WTC11 (cell line): ENCODE measurements at regions not wholly inside any gene's neighbourhood (a gene's known extent, or its start where the extent isn't known, plus 50 kb on each side); places are given as distances from the start of the nearest gene placed in this dataset.

Experiments used
- ATAC-seq: fragments of 200-7000 bp; cut with Tn5 transposase; 2 replicates; pipeline ENCODE4 v1.10.0; 2021; ENCODE audit warnings: mild to moderate bottlenecking, moderate library complexity
- CTCF ChIA-PET: fragments of 300-600 bp; sonication (Branson Sonifier 250); formaldehyde crosslinking; loops from one replicate; lab custom pipeline; 2021; ENCODE audit warnings: antibody characterized with exemption; lab: Charles Lee
- POLR2A ChIA-PET: fragments of 350-600 bp; sonication (Branson Sonifier 250); formaldehyde crosslinking; loops from one replicate; lab custom pipeline; 2021; ENCODE audit warnings: antibody characterized with exemption; lab: Charles Lee
- DNase-seq: peaks from one replicate; pipeline ENCODE4 v3.0.0; 2021; ENCODE audit warnings: low spot score
- H3K27ac Mint-ChIP-seq: 2 replicates; pipeline ENCODE4 v1.8.0; 2021; ENCODE audit warnings: mixed read lengths
- H3K27me3 Mint-ChIP-seq: 2 replicates; pipeline ENCODE4 v1.8.0; 2021; ENCODE audit warnings: low read depth, mild to moderate bottlenecking, moderate library complexity, mixed read lengths
- H3K36me3 Mint-ChIP-seq: 2 replicates; pipeline ENCODE4 v1.8.0; 2021; ENCODE audit warnings: mixed read lengths
- H3K4me1 Mint-ChIP-seq: 2 replicates; pipeline ENCODE4 v1.8.0; 2022; ENCODE audit warnings: mixed read lengths
- H3K4me3 Mint-ChIP-seq: 2 replicates; pipeline ENCODE4 v1.8.0; 2021; ENCODE audit warnings: mild to moderate bottlenecking, moderate library complexity, mixed read lengths
- H3K9me3 Mint-ChIP-seq: 2 replicates; pipeline ENCODE4 v1.8.0; 2021; ENCODE audit warnings: mixed read lengths
- ARID4B ChIP-seq: sonication (generic); formaldehyde crosslinking; IDR thresholded peaks from 2 replicates; pipeline ENCODE4 v1.8.0; 2023; ENCODE audit warnings: missing genetic modification reagents, mild to moderate bottlenecking, borderline replicate concordance
- CBFB ChIP-seq: sonication (generic); formaldehyde crosslinking; IDR thresholded peaks from 2 replicates; pipeline ENCODE4 v1.8.1; 2022; ENCODE audit warnings: mild to moderate bottlenecking, low read depth, missing genetic modification reagents
- ERG ChIP-seq: fragments of 250-450 bp; sonication (Bioruptor Pico); IDR thresholded peaks from 2 replicates; pipeline ENCODE4 v1.8.0; 2021; ENCODE audit warnings: mild to moderate bottlenecking
- GTF2I ChIP-seq: fragments of 250-450 bp; sonication (Bioruptor Pico); conservative IDR thresholded peaks from 2 replicates; pipeline ENCODE4 v1.4.0; 2021; ENCODE audit warnings: mild to moderate bottlenecking
- IRF1 ChIP-seq: sonication (generic); formaldehyde crosslinking; IDR thresholded peaks from 2 replicates; pipeline ENCODE4 v1.8.0; 2023; ENCODE audit warnings: missing genetic modification reagents
- NFATC4 ChIP-seq: fragments of 250-450 bp; sonication (Bioruptor Pico); IDR thresholded peaks from 2 replicates; pipeline ENCODE4 v1.9.0; 2021; ENCODE audit warnings: mild to moderate bottlenecking
- NR2C2 ChIP-seq: sonication (generic); formaldehyde crosslinking; IDR thresholded peaks from 2 replicates; pipeline ENCODE4 v1.8.0; 2022; ENCODE audit warnings: mild to moderate bottlenecking, missing genetic modification reagents
- OVOL2 ChIP-seq: fragments of 250-450 bp; sonication (Bioruptor Pico); IDR thresholded peaks from 2 replicates; pipeline ENCODE4 v1.9.0; 2021; ENCODE audit warnings: mild to moderate bottlenecking, borderline replicate concordance
- PRDM15 ChIP-seq: sonication (generic); formaldehyde crosslinking; IDR thresholded peaks from 2 replicates; pipeline ENCODE4 v1.8.0; 2022; ENCODE audit warnings: missing genetic modification reagents
- TEAD4 ChIP-seq: sonication (generic); formaldehyde crosslinking; IDR thresholded peaks from 2 replicates; pipeline ENCODE4 v1.8.0; 2022; ENCODE audit warnings: mild to moderate bottlenecking, missing genetic modification reagents
- USF2 ChIP-seq: sonication (generic); formaldehyde crosslinking; IDR thresholded peaks from 2 replicates; pipeline ENCODE4 v1.8.1; 2023; ENCODE audit warnings: mild to moderate bottlenecking, missing genetic modification reagents, moderate library complexity
- ZNF219 ChIP-seq: sonication (generic); formaldehyde crosslinking; IDR thresholded peaks from 2 replicates; pipeline ENCODE4 v1.8.0; 2023; ENCODE audit warnings: missing genetic modification reagents, mild to moderate bottlenecking, borderline replicate concordance
- ZNF396 ChIP-seq: fragments of 250-450 bp; sonication (Bioruptor Pico); IDR thresholded peaks from 2 replicates; pipeline ENCODE4 v1.8.0; 2021; ENCODE audit warnings: mild to moderate bottlenecking, moderate library complexity, borderline replicate concordance
- TF ChIP-seq, protein P1 (sequence below): fragments of 250-450 bp; sonication (Bioruptor Pico); IDR thresholded peaks from 2 replicates; pipeline ENCODE4 v1.9.0; 2021; ENCODE audit warnings: mild to moderate bottlenecking
- TF ChIP-seq, protein P2 (sequence below): fragments of 250-450 bp; sonication (Bioruptor Pico); IDR thresholded peaks from 2 replicates; pipeline ENCODE4 v1.9.0; 2021; ENCODE audit warnings: moderate library complexity, mild to moderate bottlenecking, inconsistent platforms, borderline replicate concordance
- TF ChIP-seq, protein P3 (sequence below): sonication (generic); formaldehyde crosslinking; conservative IDR thresholded peaks from 2 replicates; pipeline ENCODE4 v1.8.1; 2022; ENCODE audit warnings: mild to moderate bottlenecking, missing genetic modification reagents
- TF ChIP-seq, protein P4 (sequence below): fragments of 250-450 bp; sonication (Bioruptor Pico); IDR thresholded peaks from 2 replicates; pipeline ENCODE4 v1.9.0; 2021; ENCODE audit warnings: mild to moderate bottlenecking, borderline replicate concordance

GRCh38 chr2:18719978-18720775, 130.8 kb upstream of the NT5C1B start (continued):
- TF ChIP-seq ARID4B (CRISPR knock-in tag) (no peak), ERG (CRISPR knock-in tag) (no peak), NFATC4 (no peak), GTF2I (CRISPR knock-in tag) (no peak), PRDM15 (CRISPR knock-in tag) (no peak), NR2C2 (CRISPR knock-in tag) (no peak), IRF1 (CRISPR knock-in tag) (no peak), ZNF219 (no peak), USF2 (CRISPR knock-in tag) (no peak)
- TF ChIP-seq, protein P1, sequence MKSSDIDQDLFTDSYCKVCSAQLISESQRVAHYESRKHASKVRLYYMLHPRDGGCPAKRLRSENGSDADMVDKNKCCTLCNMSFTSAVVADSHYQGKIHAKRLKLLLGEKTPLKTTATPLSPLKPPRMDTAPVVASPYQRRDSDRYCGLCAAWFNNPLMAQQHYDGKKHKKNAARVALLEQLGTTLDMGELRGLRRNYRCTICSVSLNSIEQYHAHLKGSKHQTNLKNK (CRISPR knock-in tag): no peak
- TF ChIP-seq, protein P2, sequence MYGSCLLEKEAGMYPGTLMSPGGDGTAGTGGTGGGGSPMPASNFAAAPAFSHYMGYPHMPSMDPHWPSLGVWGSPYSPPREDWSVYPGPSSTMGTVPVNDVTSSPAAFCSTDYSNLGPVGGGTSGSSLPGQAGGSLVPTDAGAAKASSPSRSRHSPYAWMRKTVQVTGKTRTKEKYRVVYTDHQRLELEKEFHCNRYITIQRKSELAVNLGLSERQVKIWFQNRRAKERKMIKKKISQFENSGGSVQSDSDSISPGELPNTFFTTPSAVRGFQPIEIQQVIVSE: no peak
- TF ChIP-seq, protein P3, sequence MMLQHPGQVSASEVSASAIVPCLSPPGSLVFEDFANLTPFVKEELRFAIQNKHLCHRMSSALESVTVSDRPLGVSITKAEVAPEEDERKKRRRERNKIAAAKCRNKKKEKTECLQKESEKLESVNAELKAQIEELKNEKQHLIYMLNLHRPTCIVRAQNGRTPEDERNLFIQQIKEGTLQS: no peak

DNA sequence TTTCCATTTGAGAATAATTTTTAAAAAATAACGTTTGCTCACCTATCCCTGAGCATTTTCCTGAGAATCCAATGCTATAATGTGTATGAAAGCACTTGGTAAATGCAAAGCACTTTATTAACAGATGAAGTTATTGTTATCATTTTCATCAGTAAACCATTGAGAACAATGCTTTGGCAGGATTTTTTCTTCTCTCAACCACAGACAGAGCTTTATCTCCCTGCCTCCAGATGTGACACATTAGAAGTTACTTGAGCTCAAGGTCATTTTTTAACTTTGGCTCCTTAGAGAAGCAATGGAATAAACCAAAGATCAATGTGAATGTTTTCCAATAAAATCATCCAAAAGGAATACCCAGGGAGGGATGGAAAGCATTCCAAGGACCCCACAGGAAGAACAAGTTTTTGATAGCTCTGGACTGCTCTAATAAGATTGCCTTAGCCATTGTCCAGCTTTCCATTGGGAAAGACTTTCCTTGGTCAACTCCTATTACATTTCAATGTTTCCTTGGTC, 118.9 kb upstream of the NT5C1B start:
- H3K27me3 Mint-ChIP-seq: no peaks in the 10 kb centered on the region
- H3K36me3 Mint-ChIP-seq: peaks cover 3% of the 10 kb centered on the region
- no peak for ATAC-seq
- H3K9me3 Mint-ChIP-seq: peaks cover 10% of the 10 kb centered on the region
- H3K4me3 Mint-ChIP-seq: no peak overlapping the region
- POLR2A ChIA-PET: no interaction called here
- CTCF ChIA-PET: interaction anchor here (1.0 kb wide), 1 partner anchor 18 kb away, joined by 3 read pairs; no protein-coding TSS in a partner anchor
- no peaks in the 10 kb centered on the region for H3K4me1 Mint-ChIP-seq
- DNase-seq: no peak
- H3K27ac Mint-ChIP-seq: no peak overlapping the region
- no peak for TF ChIP-seq TEAD4 (CRISPR knock-in tag)
- TF ChIP-seq CBFB (CRISPR knock-in tag): no peak
- TF ChIP-seq, protein P4, sequence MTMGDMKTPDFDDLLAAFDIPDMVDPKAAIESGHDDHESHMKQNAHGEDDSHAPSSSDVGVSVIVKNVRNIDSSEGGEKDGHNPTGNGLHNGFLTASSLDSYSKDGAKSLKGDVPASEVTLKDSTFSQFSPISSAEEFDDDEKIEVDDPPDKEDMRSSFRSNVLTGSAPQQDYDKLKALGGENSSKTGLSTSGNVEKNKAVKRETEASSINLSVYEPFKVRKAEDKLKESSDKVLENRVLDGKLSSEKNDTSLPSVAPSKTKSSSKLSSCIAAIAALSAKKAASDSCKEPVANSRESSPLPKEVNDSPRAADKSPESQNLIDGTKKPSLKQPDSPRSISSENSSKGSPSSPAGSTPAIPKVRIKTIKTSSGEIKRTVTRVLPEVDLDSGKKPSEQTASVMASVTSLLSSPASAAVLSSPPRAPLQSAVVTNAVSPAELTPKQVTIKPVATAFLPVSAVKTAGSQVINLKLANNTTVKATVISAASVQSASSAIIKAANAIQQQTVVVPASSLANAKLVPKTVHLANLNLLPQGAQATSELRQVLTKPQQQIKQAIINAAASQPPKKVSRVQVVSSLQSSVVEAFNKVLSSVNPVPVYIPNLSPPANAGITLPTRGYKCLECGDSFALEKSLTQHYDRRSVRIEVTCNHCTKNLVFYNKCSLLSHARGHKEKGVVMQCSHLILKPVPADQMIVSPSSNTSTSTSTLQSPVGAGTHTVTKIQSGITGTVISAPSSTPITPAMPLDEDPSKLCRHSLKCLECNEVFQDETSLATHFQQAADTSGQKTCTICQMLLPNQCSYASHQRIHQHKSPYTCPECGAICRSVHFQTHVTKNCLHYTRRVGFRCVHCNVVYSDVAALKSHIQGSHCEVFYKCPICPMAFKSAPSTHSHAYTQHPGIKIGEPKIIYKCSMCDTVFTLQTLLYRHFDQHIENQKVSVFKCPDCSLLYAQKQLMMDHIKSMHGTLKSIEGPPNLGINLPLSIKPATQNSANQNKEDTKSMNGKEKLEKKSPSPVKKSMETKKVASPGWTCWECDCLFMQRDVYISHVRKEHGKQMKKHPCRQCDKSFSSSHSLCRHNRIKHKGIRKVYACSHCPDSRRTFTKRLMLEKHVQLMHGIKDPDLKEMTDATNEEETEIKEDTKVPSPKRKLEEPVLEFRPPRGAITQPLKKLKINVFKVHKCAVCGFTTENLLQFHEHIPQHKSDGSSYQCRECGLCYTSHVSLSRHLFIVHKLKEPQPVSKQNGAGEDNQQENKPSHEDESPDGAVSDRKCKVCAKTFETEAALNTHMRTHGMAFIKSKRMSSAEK: no peak
- TF ChIP-seq OVOL2: no peak
- TF ChIP-seq ZNF396 (CRISPR knock-in tag): no peak
